ENCODE measurements at regions not wholly inside any gene's neighbourhood (a gene's known extent, or its start where the extent isn't known, plus 50 kb on each side); places are given as distances from the start of the nearest gene placed in this dataset.

- TF ChIP-seq EZH2 (IDR thresholded peaks at IDR 0.05; ENCODE audit: insufficient read depth, poor library complexity, severe bottlenecking) (no peak), EZH2phosphoT487 (IDR thresholded peaks at IDR 0.05; ENCODE audit: insufficient read depth, low read depth) (no peak)
Observed at GRCh38 chr17:83196366-83196765, 117.0 kb downstream of the METRNL start.

Data from GM23248 (cell line).